ENCODE measurements at regions not wholly inside any gene's neighbourhood (a gene's known extent, or its start where the extent isn't known, plus 50 kb on each side); places are given as distances from the start of the nearest gene placed in this dataset.

- Histone ChIP-seq H3K9ac (ENCODE audit: low read depth in 1 of 2, low read length in 2 of 2) (no peak overlapping the region), H3K27ac (ENCODE audit: low read depth, low read length) (no peak overlapping the region), H3K4me3 (ENCODE audit: low read depth in 1 of 2, low read length in 2 of 2) (no peak overlapping the region), H3K4me1 (ENCODE audit: control insufficient read depth in 1 of 2, insufficient read depth in 2 of 2, low read length in 2 of 2) (no peaks in the 10 kb centered on the region), H3K27me3 (ENCODE audit: control insufficient read depth in 1 of 2, insufficient read depth in 2 of 2, low read length in 2 of 2) (peaks cover 7 to 19% of the 10 kb centered on the region in 2 donors), H3K9me3 (ENCODE audit: control insufficient read depth in 1 of 2, low read length in 2 of 2) (no peaks in the 10 kb centered on the region), H3K36me3 (ENCODE audit: control insufficient read depth in 1 of 2, insufficient read depth in 2 of 2, low read length in 2 of 2) (no peaks in the 10 kb centered on the region)
Measured at GRCh38 chr12:111076611-111077451, 156.5 kb upstream of the MYL2 start.

- Histone ChIP-seq H3K9ac (ENCODE audit: low read depth in 1 of 2, low read length in 2 of 2) (no peak overlapping the region), H3K27ac (ENCODE audit: low read depth, low read length) (no peak overlapping the region), H3K4me3 (ENCODE audit: low read depth in 1 of 2, low read length in 2 of 2) (no peak overlapping the region), H3K4me1 (ENCODE audit: control insufficient read depth in 1 of 2, insufficient read depth in 2 of 2, low read length in 2 of 2) (no peaks in the 10 kb centered on the region), H3K27me3 (ENCODE audit: control insufficient read depth in 1 of 2, insufficient read depth in 2 of 2, low read length in 2 of 2) (peaks cover 7 to 15% of the 10 kb centered on the region in 2 donors), H3K36me3 (ENCODE audit: control insufficient read depth in 1 of 2, insufficient read depth in 2 of 2, low read length in 2 of 2) (no peaks in the 10 kb centered on the region), H3K9me3 (ENCODE audit: control insufficient read depth in 1 of 2, low read length in 2 of 2) (no peaks in the 10 kb centered on the region)
Measured at GRCh38 chr12:111076199-111076598, 155.8 kb upstream of the MYL2 start.

GRCh38 chr12:111074965-111075364, 154.6 kb upstream of the MYL2 start:
- no peaks in the 10 kb centered on the region for H3K4me1 ChIP-seq (ENCODE audit: control insufficient read depth in 1 of 2, insufficient read depth in 2 of 2, low read length in 2 of 2)
- H3K9me3 ChIP-seq (ENCODE audit: control insufficient read depth in 1 of 2, low read length in 2 of 2): no peaks in the 10 kb centered on the region
- H3K9ac ChIP-seq (ENCODE audit: low read depth in 1 of 2, low read length in 2 of 2): no peak overlapping the region
- no peak overlapping the region for H3K4me3 ChIP-seq (ENCODE audit: low read depth in 1 of 2, low read length in 2 of 2)
- peaks cover 7 to 15% of the 10 kb centered on the region in 2 donors for H3K27me3 ChIP-seq (ENCODE audit: control insufficient read depth in 1 of 2, insufficient read depth in 2 of 2, low read length in 2 of 2)
- H3K36me3 ChIP-seq (ENCODE audit: control insufficient read depth in 1 of 2, insufficient read depth in 2 of 2, low read length in 2 of 2): no peaks in the 10 kb centered on the region
- H3K27ac ChIP-seq (ENCODE audit: low read depth, low read length): no peak overlapping the region

DNA sequence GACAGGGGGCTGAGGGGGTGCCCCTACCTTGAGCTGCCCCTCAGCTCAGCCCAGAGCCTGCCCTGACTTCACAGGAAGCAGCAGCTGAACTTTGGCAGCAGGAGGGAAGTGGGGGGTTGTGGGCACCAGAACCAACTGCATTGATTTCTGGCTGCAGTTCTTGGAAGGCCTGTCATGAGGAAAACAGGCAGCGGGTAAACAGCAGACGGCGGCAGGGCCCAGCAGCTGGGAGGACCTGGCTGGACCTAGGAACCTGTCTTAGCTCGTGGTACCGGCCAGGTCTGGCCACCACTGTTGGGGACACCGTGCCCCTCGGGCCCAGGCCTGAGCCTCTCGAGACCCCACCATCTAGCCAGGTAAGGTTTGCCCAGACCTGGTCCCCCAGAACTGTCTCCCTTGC, 154.2 kb upstream of the MYL2 start:
- Histone ChIP-seq H3K27me3 (ENCODE audit: control insufficient read depth in 1 of 2, insufficient read depth in 2 of 2, low read length in 2 of 2) (peaks cover 7 to 12% of the 10 kb centered on the region in 2 donors), H3K4me3 (ENCODE audit: low read depth in 1 of 2, low read length in 2 of 2) (no peak overlapping the region), H3K9me3 (ENCODE audit: control insufficient read depth in 1 of 2, low read length in 2 of 2) (no peaks in the 10 kb centered on the region), H3K4me1 (ENCODE audit: control insufficient read depth in 1 of 2, insufficient read depth in 2 of 2, low read length in 2 of 2) (no peaks in the 10 kb centered on the region), H3K36me3 (ENCODE audit: control insufficient read depth in 1 of 2, insufficient read depth in 2 of 2, low read length in 2 of 2) (no peaks in the 10 kb centered on the region), H3K9ac (ENCODE audit: low read depth in 1 of 2, low read length in 2 of 2) (no peak overlapping the region), H3K27ac (ENCODE audit: low read depth, low read length) (no peak overlapping the region)

DNA sequence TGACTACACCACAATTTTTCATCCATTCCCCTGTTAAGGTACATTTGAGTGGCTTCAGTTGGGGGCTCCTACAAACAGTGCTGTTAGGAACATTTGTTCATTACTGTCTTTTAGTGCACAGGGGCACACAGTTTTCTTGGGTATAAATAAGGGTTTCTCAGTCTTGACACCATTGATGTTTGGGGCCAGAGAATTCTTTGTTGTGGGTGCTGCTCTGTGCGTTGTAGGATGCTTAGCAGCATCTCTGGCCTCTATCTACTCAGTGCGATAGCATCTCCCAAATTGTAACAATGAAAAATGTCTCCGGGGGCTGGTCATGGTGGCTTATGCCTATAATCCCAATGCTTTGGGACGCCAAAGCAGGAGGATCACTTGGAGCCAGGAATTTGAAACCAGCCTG, 153.0 kb upstream of the MYL2 start:
- Histone ChIP-seq H3K4me1 (ENCODE audit: control insufficient read depth in 1 of 2, insufficient read depth in 2 of 2, low read length in 2 of 2) (no peaks in the 10 kb centered on the region), H3K9ac (ENCODE audit: low read depth in 1 of 2, low read length in 2 of 2) (no peak overlapping the region), H3K9me3 (ENCODE audit: control insufficient read depth in 1 of 2, low read length in 2 of 2) (no peaks in the 10 kb centered on the region), H3K4me3 (ENCODE audit: low read depth in 1 of 2, low read length in 2 of 2) (no peak overlapping the region), H3K36me3 (ENCODE audit: control insufficient read depth in 1 of 2, insufficient read depth in 2 of 2, low read length in 2 of 2) (no peaks in the 10 kb centered on the region), H3K27ac (ENCODE audit: low read depth, low read length) (no peak overlapping the region), H3K27me3 (ENCODE audit: control insufficient read depth in 1 of 2, insufficient read depth in 2 of 2, low read length in 2 of 2) (peaks cover 7 to 11% of the 10 kb centered on the region in 2 donors)

- H3K27ac ChIP-seq (ENCODE audit: low read depth, low read length): no peak overlapping the region
- H3K9me3 ChIP-seq (ENCODE audit: control insufficient read depth in 1 of 2, low read length in 2 of 2): no peaks in the 10 kb centered on the region
- H3K4me3 ChIP-seq (ENCODE audit: low read depth in 1 of 2, low read length in 2 of 2): no peak overlapping the region
- H3K27me3 ChIP-seq (ENCODE audit: control insufficient read depth in 1 of 2, insufficient read depth in 2 of 2, low read length in 2 of 2): peaks cover 0 to 10% of the 10 kb centered on the region in 2 donors
- H3K36me3 ChIP-seq (ENCODE audit: control insufficient read depth in 1 of 2, insufficient read depth in 2 of 2, low read length in 2 of 2): no peaks in the 10 kb centered on the region
- H3K9ac ChIP-seq (ENCODE audit: low read depth in 1 of 2, low read length in 2 of 2): no peak overlapping the region
- H3K4me1 ChIP-seq (ENCODE audit: control insufficient read depth in 1 of 2, insufficient read depth in 2 of 2, low read length in 2 of 2): no peaks in the 10 kb centered on the region
Measured at GRCh38 chr12:111072299-111072698, 151.9 kb upstream of the MYL2 start.

DNA sequence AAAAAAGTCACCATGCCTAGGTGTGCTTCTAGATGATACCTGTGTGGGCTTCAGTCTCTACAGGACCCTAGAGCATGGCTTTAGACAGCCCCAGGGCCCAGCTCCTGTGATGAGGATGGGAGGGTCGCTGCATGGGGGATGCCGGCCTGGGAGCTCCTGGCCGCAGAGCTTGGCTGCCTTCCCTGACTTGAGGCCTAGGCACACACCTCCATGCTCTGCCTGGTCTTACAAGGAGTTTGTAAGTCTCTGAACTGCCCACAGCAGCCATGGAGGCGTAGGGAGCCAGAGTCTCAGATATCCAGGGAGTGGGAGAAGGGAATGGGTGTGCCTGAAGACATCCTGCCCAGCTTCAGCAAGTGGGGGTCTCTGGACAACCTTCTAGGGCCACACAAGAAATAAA, 149.5 kb upstream of the MYL2 start:
- no peaks in the 10 kb centered on the region for H3K36me3 ChIP-seq (ENCODE audit: control insufficient read depth in 1 of 2, insufficient read depth in 2 of 2, low read length in 2 of 2)
- H3K4me1 ChIP-seq (ENCODE audit: control insufficient read depth in 1 of 2, insufficient read depth in 2 of 2, low read length in 2 of 2): no peaks in the 10 kb centered on the region
- H3K27me3 ChIP-seq (ENCODE audit: control insufficient read depth in 1 of 2, insufficient read depth in 2 of 2, low read length in 2 of 2): no peaks in the 10 kb centered on the region
- no peak overlapping the region for H3K9ac ChIP-seq (ENCODE audit: low read depth in 1 of 2, low read length in 2 of 2)
- H3K4me3 ChIP-seq (ENCODE audit: low read depth in 1 of 2, low read length in 2 of 2): no peak overlapping the region
- no peak overlapping the region for H3K27ac ChIP-seq (ENCODE audit: low read depth, low read length)
- H3K9me3 ChIP-seq (ENCODE audit: control insufficient read depth in 1 of 2, low read length in 2 of 2): no peaks in the 10 kb centered on the region

GRCh38 chr12:111068290-111068689, 147.9 kb upstream of the MYL2 start:
- H3K36me3 ChIP-seq (ENCODE audit: control insufficient read depth in 1 of 2, insufficient read depth in 2 of 2, low read length in 2 of 2): no peaks in the 10 kb centered on the region
- no peaks in the 10 kb centered on the region for H3K4me1 ChIP-seq (ENCODE audit: control insufficient read depth in 1 of 2, insufficient read depth in 2 of 2, low read length in 2 of 2)
- no peaks in the 10 kb centered on the region for H3K27me3 ChIP-seq (ENCODE audit: control insufficient read depth in 1 of 2, insufficient read depth in 2 of 2, low read length in 2 of 2)
- H3K27ac ChIP-seq (ENCODE audit: low read depth, low read length): no peak overlapping the region
- no peak overlapping the region for H3K9ac ChIP-seq (ENCODE audit: low read depth in 1 of 2, low read length in 2 of 2)
- H3K4me3 ChIP-seq (ENCODE audit: low read depth in 1 of 2, low read length in 2 of 2): no peak overlapping the region
- no peaks in the 10 kb centered on the region for H3K9me3 ChIP-seq (ENCODE audit: control insufficient read depth in 1 of 2, low read length in 2 of 2)

DNA sequence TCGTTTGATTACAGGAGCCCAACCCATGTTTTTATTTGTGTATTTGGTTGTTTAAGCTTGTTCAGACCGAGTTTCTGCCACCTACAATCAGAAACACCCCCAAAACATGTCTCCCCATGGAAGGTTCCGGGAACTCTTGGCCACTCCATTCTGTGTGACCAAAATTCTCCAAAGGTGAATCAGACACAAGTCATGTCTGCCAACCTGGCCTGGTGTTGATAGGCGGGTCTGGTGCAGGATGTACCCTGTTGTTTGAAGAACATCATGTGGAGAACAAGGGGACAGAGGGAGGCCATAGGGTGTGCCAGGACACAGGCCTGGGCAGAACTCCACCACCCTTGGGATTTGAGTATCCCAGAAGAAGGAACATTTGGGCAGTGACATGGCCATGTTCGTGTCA, 147.1 kb upstream of the MYL2 start:
- no peak overlapping the region for H3K9ac ChIP-seq (ENCODE audit: low read depth in 1 of 2, low read length in 2 of 2)
- no peaks in the 10 kb centered on the region for H3K4me1 ChIP-seq (ENCODE audit: control insufficient read depth in 1 of 2, insufficient read depth in 2 of 2, low read length in 2 of 2)
- no peak overlapping the region for H3K4me3 ChIP-seq (ENCODE audit: low read depth in 1 of 2, low read length in 2 of 2)
- no peaks in the 10 kb centered on the region for H3K9me3 ChIP-seq (ENCODE audit: control insufficient read depth in 1 of 2, low read length in 2 of 2)
- no peaks in the 10 kb centered on the region for H3K36me3 ChIP-seq (ENCODE audit: control insufficient read depth in 1 of 2, insufficient read depth in 2 of 2, low read length in 2 of 2)
- H3K27ac ChIP-seq (ENCODE audit: low read depth, low read length): no peak overlapping the region
- no peaks in the 10 kb centered on the region for H3K27me3 ChIP-seq (ENCODE audit: control insufficient read depth in 1 of 2, insufficient read depth in 2 of 2, low read length in 2 of 2)

DNA sequence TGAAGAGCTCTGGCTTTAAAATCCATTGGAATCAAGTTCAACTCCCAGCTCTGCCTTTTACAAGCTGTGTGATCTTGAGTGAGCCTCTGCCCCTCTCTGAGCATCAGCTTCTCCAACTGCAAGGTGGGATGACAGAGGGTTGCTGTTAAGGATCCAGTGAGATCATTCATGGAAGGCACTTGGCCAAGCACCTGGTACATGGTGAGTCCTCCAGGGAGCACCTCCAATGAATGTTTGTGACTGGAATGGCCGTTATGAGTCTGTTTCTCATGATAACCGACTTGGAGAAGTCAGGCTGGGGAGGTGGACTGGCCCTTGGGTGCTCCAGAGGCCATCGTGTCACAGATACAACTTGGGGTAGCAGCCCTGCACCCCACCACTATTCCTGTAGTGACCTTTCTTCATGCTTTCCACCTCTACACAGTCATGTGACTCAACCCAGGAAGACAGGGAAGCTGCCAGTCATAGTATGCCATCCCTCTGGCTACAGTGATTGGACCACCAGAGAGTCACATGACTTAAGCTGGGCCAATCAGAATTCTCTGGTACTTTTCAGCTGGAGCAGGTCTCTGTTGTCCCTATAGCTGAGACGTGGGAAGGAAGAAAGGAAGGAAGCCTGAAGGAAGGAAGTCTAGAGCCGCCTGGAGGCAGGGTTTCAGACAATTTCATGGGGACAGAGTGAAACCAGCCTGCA, 146.5 kb upstream of the MYL2 start:
- Histone ChIP-seq H3K4me3 (ENCODE audit: low read depth in 1 of 2, low read length in 2 of 2) (no peak overlapping the region), H3K9ac (ENCODE audit: low read depth in 1 of 2, low read length in 2 of 2) (no peak overlapping the region), H3K9me3 (ENCODE audit: control insufficient read depth in 1 of 2, low read length in 2 of 2) (no peaks in the 10 kb centered on the region), H3K36me3 (ENCODE audit: control insufficient read depth in 1 of 2, insufficient read depth in 2 of 2, low read length in 2 of 2) (no peaks in the 10 kb centered on the region), H3K27me3 (ENCODE audit: control insufficient read depth in 1 of 2, insufficient read depth in 2 of 2, low read length in 2 of 2) (no peaks in the 10 kb centered on the region), H3K27ac (ENCODE audit: low read depth, low read length) (no peak overlapping the region), H3K4me1 (ENCODE audit: control insufficient read depth in 1 of 2, insufficient read depth in 2 of 2, low read length in 2 of 2) (no peaks in the 10 kb centered on the region)

Data from duodenal mucosa (tissue), 2 donors.